ENCODE measurements at regions not wholly inside any gene's neighbourhood (a gene's known extent, or its start where the extent isn't known, plus 50 kb on each side); places are given as distances from the start of the nearest gene placed in this dataset.

- TF ChIP-seq CTCF (optimal IDR thresholded peaks at IDR 0.05 in 1 of 3, IDR thresholded peaks at IDR 0.05 in 1 of 3, conservative IDR thresholded peaks at IDR 0.05 in 1 of 3; ENCODE audit: extremely low read depth in 1 of 3, insufficient read depth in 2 of 3, low read length in 3 of 3) (no peak), EZH2 (IDR thresholded peaks at IDR 0.05; ENCODE audit: low read length) (no peak)
Measured at GRCh38 chr2:129091620-129092019, 773.0 kb upstream of the HS6ST1 start.
